ENCODE measurements at regions not wholly inside any gene's neighbourhood (a gene's known extent, or its start where the extent isn't known, plus 50 kb on each side); places are given as distances from the start of the nearest gene placed in this dataset.

- POLR2A ChIA-PET = no interaction called here
- DNase-seq (ENCODE audit: low read depth, low spot score) = no peak
- peaks cover 31% of the 10 kb centered on the region for H3K9me3 ChIP-seq (ENCODE audit: control insufficient read depth, insufficient read depth, low read length)
- TF ChIP-seq, protein P1, sequence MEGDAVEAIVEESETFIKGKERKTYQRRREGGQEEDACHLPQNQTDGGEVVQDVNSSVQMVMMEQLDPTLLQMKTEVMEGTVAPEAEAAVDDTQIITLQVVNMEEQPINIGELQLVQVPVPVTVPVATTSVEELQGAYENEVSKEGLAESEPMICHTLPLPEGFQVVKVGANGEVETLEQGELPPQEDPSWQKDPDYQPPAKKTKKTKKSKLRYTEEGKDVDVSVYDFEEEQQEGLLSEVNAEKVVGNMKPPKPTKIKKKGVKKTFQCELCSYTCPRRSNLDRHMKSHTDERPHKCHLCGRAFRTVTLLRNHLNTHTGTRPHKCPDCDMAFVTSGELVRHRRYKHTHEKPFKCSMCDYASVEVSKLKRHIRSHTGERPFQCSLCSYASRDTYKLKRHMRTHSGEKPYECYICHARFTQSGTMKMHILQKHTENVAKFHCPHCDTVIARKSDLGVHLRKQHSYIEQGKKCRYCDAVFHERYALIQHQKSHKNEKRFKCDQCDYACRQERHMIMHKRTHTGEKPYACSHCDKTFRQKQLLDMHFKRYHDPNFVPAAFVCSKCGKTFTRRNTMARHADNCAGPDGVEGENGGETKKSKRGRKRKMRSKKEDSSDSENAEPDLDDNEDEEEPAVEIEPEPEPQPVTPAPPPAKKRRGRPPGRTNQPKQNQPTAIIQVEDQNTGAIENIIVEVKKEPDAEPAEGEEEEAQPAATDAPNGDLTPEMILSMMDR (IDR thresholded peaks at IDR 0.05; ENCODE audit: low read depth, low read length) = no peak
- no peaks in the 10 kb centered on the region for H3K27me3 ChIP-seq (ENCODE audit: control insufficient read depth, insufficient read depth, low read length)
- CTCF ChIA-PET = no interaction called here
- H3K27ac ChIP-seq (ENCODE audit: low read depth, low read length) = no peak overlapping the region
- H3K4me3 ChIP-seq (ENCODE audit: low read depth, low read length) = no peak overlapping the region
Observed at GRCh38 chr10:128846927-128847326, 620.1 kb upstream of the MGMT start.

DNA sequence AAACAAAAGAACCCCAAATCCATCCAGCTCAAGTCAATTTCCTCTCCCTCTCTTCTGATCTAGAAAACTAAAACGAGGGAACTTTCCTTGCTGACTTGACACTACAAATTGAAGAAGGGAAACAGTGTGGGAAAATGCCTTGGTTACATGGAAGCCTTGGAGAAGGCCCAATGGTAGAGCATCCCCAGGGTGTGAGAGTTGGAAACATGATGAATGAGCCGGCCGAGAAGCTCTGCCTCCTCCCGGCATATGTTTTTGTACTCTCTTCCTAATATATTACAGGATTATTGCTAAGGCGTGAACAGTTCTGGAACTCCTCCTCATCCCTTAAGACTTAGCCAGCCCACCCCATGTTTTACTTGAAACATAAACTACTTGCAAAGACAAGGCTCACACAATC lies 618.2 kb upstream of the MGMT start:
- no peaks in the 10 kb centered on the region for H3K27me3 ChIP-seq (ENCODE audit: control insufficient read depth, insufficient read depth, low read length)
- ChIA-PET CTCF (no interaction called here), POLR2A (no interaction called here)
- DNase-seq (ENCODE audit: low read depth, low spot score) = no peak
- TF ChIP-seq, protein P1 (IDR thresholded peaks at IDR 0.05; ENCODE audit: low read depth, low read length) = no peak
- H3K4me3 ChIP-seq (ENCODE audit: low read depth, low read length) = no peak overlapping the region
- peaks cover 48% of the 10 kb centered on the region for H3K9me3 ChIP-seq (ENCODE audit: control insufficient read depth, insufficient read depth, low read length)
- no peak overlapping the region for H3K27ac ChIP-seq (ENCODE audit: low read depth, low read length)

- ChIA-PET CTCF (no interaction called here), POLR2A (no interaction called here)
- Histone ChIP-seq H3K4me3 (ENCODE audit: low read depth, low read length) (no peak overlapping the region), H3K9me3 (ENCODE audit: control insufficient read depth, insufficient read depth, low read length) (peaks cover 54% of the 10 kb centered on the region), H3K27me3 (ENCODE audit: control insufficient read depth, insufficient read depth, low read length) (no peaks in the 10 kb centered on the region), H3K27ac (ENCODE audit: low read depth, low read length) (no peak overlapping the region)
- no peak for DNase-seq (ENCODE audit: low read depth, low spot score)
- TF ChIP-seq, protein P1 (IDR thresholded peaks at IDR 0.05; ENCODE audit: low read depth, low read length) = no peak
Observed at GRCh38 chr10:128850647-128851046, 616.4 kb upstream of the MGMT start.

GRCh38 chr10:128851281-128851680 lies 615.8 kb upstream of the MGMT start:
- Histone ChIP-seq H3K9me3 (ENCODE audit: control insufficient read depth, insufficient read depth, low read length) (peaks cover 60% of the 10 kb centered on the region), H3K4me3 (ENCODE audit: low read depth, low read length) (no peak overlapping the region), H3K27me3 (ENCODE audit: control insufficient read depth, insufficient read depth, low read length) (no peaks in the 10 kb centered on the region), H3K27ac (ENCODE audit: low read depth, low read length) (no peak overlapping the region)
- ChIA-PET CTCF (no interaction called here), POLR2A (no interaction called here)
- DNase-seq (ENCODE audit: low read depth, low spot score) = no peak
- TF ChIP-seq, protein P1 (IDR thresholded peaks at IDR 0.05; ENCODE audit: low read depth, low read length) = no peak

GRCh38 chr10:128851726-128852125 lies 615.3 kb upstream of the MGMT start:
- peaks cover 64% of the 10 kb centered on the region for H3K9me3 ChIP-seq (ENCODE audit: control insufficient read depth, insufficient read depth, low read length)
- H3K27me3 ChIP-seq (ENCODE audit: control insufficient read depth, insufficient read depth, low read length) = no peaks in the 10 kb centered on the region
- CTCF ChIA-PET = no interaction called here
- POLR2A ChIA-PET = no interaction called here
- TF ChIP-seq, protein P1 (IDR thresholded peaks at IDR 0.05; ENCODE audit: low read depth, low read length) = no peak
- DNase-seq (ENCODE audit: low read depth, low spot score) = no peak
- H3K4me3 ChIP-seq (ENCODE audit: low read depth, low read length) = no peak overlapping the region
- no peak overlapping the region for H3K27ac ChIP-seq (ENCODE audit: low read depth, low read length)
